ENCODE measurements at regions not wholly inside any gene's neighbourhood (a gene's known extent, or its start where the extent isn't known, plus 50 kb on each side); places are given as distances from the start of the nearest gene placed in this dataset.
"Not testable (repeated sequence)": the region's sequence is repeated elsewhere in the genome, so short reads cannot be mapped to it uniquely, and the experiment has no call there.

DNA sequence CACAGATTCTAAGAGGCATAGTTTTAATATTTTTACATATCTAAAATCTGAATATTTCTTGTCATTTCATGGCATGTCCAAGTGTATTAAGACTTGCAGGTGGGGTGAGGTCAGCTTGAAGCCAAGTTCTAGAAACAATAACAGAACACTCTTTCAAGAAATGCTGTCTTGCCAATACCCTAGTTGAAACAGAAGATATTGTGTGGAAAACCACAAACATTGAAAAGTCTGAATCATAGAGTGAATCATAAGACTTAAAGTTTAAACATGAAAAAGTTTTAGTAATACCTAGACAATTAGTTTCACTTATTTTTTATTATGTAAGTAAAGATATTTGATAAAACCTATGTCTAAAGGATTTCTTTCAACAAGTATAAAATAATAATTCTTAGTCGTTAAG lies 191.5 kb upstream of the CAND1 start:
- DNase-seq (ENCODE audit: low read depth in 2 of 2) = no peak

DNA sequence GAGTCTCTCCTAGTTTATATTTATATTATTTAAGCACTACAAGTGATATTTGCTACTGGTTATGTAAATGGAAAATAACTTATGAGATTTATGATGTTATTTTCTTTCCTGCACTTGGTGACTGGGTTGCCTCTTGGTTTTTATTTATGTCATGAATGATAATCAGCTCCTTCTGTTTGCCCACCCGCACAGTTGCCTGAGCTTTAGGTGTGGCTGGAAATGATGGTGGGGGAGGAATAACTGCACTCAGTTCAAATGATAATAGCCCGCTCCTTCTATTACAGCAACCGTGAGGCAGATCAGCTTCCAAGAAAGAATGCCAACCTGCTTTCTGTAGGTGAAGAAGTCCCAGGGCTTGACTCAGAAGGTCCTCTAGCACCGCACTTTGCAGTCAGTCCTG lies 190.2 kb upstream of the CAND1 start:
- DNase-seq (ENCODE audit: low read depth in 2 of 2) = no peak

DNA sequence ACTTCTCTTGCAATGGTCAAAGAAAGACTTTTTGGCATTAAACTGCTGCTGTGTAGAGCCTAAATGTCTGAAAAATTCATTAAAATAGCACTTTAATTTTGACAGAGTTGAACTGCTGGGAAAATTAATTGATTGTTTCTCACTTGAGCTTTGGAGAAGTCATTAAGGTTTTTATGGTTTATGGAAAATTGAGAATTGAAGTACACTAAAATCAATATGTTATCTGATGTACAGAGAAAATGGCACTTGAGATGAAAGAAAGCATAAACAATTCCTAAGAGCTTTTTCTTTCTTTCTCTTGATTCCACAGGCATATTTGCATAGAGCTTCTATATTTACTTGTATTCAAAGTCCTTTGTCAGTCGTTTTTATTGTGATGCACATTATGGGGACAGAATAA lies 188.5 kb upstream of the CAND1 start:
- no peak for DNase-seq (ENCODE audit: low read depth in 2 of 2)

DNA sequence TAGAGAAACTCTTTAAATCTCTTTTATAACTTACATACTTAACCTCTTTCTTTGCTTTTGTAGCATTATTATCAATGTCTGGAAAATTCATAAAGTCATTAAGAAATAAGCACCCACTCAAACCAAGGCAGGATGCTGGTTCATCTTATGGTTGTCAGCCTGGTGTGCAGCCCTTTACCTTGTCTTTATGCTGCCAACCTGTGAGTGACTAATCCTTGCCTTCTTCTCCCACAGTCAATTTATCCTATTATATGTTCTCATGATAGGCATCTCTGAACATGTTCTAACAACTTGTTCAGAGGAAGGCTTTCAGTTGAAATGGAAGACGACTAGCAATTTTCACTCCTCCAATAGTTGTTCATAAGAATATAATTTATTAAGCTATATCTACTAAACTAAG lies 186.9 kb upstream of the CAND1 start:
- DNase-seq (ENCODE audit: low read depth in 2 of 2) = no peak

DNA sequence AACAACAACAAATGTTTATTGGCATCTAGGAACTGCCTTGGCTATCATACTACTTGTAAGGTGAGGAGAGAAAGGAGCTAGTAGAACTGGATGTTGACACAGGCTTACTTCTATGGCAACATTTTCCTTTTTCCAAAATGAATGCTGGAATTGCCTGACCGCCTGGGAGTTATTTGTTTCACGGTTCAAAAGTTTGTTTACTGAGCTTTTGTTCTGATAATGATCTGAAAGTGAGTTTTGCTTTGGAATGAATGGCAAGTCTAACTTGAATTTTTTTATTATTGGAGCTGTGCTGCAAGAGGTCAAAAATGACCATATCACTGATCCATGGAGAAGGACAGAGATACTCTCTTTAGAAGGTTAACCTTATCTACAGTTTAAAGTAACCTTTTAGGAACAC lies 183.5 kb upstream of the CAND1 start:
- no peak for DNase-seq (ENCODE audit: low read depth in 2 of 2)

DNA sequence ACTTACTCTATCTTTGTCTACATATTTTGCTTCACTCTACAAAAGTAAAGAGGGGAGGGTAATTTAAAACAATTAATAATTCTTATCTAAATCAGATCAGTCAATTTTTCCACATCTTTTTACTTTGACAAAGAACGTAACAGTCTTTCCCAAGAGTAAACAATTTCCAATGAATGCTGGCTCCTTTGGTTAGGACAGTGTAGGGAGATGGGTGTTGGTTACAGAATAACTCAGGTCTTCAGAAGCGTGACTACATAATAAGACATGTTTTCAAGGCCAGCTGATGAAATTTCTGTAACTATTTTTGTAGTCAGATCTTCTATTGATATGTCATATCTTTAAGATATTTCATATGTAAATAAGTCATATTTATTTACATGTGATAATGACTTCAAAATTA lies 183.0 kb upstream of the CAND1 start:
- no peak for DNase-seq (ENCODE audit: low read depth in 2 of 2)

DNA sequence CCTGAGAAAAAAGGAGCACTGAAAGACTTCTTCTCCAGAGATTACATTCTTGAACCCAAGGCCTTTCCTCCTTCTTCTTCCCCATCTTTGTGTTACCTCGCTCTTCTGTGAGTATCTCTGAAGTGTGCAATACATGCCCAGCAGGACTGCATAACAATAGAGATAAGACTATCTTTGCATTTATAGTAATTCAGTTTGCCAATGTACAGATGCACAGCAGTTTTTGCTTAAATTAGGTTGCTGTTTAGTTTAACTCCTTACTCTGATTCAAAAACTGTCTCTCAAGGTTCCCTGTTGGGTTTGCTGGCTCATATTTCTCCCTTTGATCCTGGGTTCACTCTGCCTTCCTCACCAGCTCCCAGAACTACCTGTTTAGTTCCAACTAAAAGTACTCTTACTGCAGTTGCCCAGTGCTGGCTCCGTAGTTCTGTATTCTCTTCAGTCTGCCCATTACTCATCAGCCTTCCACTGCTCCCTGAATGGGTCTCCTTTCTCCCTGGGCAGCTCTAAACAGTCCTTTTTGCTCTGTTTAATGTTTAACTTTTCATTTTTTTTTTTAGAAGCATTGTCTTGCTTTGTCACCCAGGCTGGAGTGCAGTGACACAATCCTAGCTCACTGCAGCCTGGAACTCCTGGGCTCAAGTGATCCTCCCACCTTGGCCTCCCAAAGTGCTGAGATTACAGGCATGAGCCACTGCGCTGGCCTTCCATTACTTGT lies 180.6 kb upstream of the CAND1 start:
- no peak for DNase-seq (ENCODE audit: low read depth in 2 of 2)

DNA sequence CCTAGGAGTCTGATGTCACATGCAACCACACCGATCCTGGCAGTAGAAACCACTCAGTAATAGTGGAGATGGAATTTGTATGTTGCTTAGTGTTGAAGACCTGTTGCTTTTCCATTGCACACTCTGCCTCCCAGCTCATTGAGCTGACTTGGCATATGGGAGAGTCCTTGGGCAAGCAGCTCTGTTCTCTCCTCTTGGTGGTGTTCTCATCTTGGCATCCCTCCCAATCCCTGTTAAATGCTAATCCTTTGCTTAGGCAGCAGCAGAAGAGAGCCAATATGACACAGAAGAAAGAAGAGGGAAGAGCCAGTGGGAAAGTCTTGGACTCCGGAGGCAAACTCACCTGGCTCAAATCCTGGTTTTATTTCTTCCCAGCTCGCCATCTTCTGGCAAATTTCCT lies 178.0 kb upstream of the CAND1 start:
- DNase-seq (ENCODE audit: low read depth in 2 of 2) = no peak

DNA sequence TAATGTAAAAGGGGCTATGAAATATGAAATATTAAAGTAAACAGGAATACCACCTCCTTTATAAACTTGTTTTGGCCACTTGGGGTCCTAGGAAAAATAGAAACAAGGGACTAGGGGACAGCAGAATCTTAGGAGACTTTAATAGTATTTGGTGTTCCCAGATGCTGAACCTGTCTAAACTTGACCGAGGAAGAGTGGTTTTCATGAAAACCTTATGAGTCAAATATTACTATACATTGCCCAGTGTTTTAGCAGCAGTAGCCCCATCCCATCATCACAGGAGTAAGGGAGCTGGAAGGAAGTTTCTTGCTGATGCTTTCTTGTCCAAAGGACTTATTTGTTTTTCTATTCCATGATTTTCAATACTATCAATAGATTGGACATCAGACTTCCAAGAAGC lies 177.5 kb upstream of the CAND1 start:
- no peak for DNase-seq (ENCODE audit: low read depth in 2 of 2)

DNA sequence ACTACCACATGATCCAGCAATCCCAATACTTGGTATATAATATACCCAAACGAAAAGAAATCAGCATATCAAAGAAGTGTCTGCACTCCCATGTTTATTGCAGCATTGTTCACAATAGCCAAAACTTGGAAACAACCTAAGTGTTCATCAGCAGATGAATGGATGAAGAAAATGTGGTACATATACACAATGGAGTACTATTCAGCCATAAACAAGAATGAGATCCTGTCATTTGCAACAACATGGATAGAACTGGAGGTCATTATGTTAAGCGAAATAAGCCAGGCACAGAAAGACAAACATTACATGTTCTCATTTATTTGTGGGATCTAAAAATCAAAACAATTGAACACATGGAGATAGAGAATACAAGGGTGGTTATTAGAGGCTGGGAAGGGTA lies 176.2 kb upstream of the CAND1 start:
- not testable (repeated sequence) for DNase-seq (ENCODE audit: low read depth in 2 of 2)

DNA sequence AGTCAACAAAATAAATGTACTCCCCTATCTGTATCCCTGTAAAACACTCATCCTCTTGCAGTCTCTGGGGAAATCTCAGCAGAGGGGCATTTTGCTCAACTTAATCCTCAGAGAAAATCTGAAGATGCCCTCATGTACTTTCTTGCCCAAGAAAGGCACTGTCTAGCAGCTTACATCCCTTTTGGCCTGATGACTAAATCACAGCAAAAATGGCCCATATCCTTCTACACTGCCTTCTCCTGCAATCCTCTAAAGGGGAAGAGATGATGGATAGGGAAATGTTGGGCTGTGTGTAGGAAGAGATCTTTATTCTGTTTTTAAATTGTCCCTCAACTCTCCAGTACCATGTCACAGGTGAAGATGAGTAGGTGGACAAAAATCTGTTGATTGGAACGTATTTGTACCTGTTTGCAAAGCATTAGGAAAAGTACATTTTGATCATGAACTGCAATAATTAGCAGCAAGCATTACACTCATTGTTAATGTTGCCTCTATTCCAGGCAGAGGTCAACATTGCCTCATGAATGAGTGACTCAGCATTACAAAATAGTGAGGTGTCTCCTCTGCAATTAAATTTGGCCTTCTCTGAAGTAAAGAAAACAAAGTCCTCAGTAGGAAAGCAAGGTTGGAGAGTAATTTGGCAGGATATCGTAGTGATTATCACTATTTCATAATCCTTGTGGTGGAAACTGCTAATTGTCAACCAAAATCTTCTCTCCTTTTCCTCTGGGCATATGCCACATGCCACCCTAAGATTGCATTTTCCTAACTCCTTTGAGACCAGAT lies 172.4 kb upstream of the CAND1 start:
- DNase-seq (ENCODE audit: low read depth in 2 of 2) = no peak

DNA sequence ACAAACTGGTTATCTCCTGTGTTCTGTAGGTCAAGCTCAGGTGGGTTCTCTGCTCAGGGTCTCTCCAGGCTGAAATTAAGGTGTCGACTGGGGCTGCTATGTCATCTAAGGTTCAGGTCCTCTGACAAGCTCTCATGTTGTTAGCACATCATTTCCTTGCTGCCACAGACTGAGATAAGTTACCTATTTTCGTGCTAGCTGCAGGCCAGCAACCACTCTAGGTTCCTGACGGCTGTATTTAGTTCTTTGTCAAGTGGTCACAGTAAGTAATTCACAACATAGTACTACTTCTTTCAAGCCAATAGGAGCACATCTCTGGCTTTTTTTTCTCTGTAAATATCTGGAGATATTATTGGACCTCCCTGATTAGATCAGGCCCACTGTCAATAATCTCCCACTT lies 169.3 kb upstream of the CAND1 start:
- DNase-seq (ENCODE audit: low read depth in 2 of 2) = no peak

DNA sequence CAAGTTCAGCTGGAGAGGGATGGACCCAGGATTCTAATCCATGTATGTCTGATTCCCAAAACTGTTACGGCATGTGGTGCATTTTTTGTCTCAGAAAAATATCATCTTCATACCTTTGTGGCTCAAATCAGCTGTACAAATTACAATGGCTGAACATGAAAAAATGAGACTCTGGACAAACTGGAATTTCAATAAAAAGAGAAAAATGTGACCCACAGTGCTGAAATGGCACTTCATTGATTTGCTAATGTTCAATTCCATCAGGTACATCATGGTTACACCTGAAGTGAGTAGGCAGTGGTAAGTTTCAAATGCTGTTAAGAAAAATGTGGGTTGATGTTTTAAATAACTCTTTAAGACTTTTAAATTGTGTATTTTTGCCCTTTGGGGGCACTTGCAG lies 165.6 kb upstream of the CAND1 start:
- no peak for DNase-seq (ENCODE audit: low read depth in 2 of 2)

DNA sequence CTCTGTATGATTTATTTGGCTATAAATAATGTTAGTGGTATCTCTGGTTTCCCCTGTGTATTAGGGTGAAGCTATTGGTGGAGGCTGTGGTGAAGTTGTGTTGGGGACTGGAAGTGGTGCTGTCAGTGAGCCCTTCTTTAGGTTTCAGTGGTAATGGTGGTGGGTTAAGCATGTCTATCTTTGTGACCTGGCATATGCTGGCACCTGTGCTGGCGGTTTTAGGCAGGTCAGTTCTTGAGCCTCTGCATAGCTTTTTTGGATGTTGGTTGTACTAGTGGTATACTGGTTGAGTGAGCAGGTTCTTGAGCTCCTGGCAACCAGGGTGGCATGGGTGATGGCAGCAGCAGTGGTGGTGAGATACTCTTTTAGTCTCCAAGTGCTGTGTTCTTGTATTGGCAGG lies 161.9 kb upstream of the CAND1 start:
- DNase-seq (ENCODE audit: low read depth in 2 of 2) = no peak

DNA sequence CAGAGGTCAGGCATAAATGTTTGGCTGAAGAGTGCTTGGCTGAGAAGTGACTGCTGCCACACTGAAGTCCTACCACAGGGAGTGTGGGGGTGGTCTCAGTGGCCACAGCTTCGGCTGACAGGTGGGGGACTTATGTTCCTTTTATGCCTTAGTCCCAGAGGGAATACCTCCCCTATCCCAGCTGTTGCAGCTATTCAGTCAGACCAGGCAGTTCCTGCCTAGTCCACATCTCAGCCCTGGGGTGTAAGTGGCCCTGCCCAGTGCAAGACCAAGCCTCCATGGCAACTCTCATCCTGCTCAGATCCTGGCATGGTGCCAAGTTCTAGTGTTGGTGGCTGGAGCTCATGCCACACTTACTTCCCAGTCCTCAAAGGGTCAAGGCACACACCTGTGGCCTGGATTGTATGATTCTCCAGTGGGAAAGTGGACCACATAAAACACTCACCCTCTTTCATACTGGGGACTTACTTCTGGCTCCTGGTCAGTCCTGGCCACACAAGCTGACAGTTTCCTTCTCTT lies 161.3 kb upstream of the CAND1 start:
- no peak for DNase-seq (ENCODE audit: low read depth in 2 of 2)

DNA sequence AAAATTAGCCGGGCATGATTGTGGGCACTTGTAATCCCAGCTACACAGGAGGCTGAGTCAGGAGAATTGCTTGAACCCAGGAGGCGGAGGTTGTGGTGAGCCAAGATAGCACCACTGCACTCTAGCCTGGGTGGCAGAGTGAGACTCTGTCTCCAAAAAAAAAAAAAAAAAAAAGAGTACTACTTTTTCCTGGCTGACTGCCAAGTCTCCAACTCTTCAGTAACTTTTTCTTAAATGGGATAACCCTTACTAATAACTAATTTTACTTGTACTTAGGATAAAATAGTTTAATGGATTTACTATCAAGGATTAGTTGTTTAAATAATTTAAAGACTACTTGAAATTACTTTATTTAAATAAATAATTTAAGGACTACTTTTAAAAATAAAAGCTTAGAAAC lies 158.8 kb upstream of the CAND1 start:
- DNase-seq (ENCODE audit: low read depth in 2 of 2) = not testable (repeated sequence)

DNA sequence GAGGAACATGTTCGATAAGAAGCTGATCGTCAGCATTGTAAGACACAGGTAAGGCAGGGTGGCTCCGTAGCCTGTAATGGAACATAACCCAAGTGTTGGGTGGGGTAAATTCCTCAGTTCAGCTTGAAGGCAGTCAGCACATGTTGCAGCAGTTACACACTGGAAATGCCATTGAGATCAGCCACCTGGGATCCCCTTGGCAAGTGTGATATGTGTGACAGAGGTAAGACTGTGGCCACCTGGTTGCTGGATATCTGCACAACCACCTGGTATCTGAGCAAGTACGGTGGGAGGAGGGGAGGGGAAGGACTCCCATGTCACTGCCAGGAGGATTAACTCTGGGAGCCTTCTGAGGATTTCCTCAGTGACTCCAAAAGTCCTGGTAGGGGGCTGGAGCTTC lies 158.0 kb upstream of the CAND1 start:
- DNase-seq (ENCODE audit: low read depth in 2 of 2) = no peak

DNA sequence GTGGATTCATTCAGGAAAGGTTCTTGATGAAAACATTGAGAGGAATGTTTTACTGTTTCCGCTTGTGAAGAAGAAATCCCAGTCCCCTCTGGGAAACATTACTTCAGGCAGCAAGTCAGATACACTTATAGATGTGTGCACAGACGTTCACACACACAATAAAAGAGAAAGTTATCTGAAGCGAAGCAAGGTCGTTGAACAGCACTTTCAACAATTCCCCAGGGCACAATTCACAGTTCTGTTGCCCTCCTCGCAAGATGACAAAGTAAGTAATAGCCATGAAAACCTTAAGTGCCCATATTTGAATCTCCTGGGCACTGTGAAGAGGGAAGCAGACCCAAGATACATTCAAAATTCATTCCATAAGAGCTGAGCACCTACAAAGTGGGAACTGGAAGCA lies 156.6 kb upstream of the CAND1 start:
- no peak for DNase-seq (ENCODE audit: low read depth in 2 of 2)

DNA sequence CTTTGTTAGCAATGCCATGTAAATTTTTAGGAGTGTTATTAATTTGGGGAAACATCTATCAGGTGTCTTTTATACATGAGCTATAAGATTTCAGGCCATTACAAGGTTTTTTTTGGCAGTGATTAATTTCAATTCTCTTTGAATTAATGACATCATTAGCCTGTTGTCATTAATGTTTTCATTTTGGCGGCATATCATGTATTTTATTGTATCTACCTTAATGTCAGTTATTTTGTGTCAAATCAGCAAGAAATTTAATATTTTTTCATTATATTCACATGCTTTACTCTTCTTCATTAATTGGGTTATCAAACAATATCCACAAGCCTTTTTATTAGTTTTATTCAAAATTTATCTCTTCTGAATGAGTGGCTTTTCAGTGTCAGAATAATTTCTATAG lies 153.0 kb upstream of the CAND1 start:
- no peak for DNase-seq (ENCODE audit: low read depth in 2 of 2)

DNA sequence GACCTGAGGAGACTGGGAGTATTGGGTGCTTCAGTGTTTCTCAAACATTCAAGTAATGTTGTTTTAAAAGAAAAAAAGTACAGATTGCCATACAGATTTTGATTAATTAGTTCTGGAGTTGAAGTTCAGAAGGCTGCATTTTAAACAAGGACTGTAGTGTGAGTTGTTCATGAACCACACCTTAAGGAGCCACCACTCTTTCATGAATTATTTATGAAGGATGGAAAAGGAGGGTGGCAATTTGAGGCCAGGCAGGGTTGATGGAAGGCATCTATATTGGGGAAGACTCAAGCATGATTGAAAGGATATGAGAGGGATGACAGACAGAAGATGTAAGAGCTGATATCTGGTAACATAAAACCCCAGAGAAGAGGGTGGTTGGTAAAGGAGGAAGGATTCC lies 146.6 kb upstream of the CAND1 start:
- DNase-seq (ENCODE audit: low read depth in 2 of 2) = no peak

DNA sequence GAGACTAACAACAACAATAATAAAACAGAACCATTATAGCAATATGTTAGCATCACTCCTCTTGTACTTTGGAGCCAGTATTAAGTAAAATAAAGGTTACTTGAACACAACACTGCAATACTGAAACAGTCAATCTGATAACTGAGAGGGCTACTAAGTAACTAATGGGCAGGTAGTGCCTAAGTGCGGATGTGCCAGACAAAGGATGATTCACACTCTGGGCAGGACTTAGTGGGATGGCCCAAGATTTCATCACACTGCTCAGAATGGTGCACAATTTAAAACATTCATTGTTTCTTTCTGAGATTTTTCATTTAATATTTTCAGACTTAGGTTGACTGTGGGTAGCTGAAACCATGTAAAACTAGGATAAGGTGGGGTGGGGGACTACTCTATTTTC lies 131.9 kb upstream of the CAND1 start:
- no peak for DNase-seq (ENCODE audit: low read depth in 2 of 2)

DNA sequence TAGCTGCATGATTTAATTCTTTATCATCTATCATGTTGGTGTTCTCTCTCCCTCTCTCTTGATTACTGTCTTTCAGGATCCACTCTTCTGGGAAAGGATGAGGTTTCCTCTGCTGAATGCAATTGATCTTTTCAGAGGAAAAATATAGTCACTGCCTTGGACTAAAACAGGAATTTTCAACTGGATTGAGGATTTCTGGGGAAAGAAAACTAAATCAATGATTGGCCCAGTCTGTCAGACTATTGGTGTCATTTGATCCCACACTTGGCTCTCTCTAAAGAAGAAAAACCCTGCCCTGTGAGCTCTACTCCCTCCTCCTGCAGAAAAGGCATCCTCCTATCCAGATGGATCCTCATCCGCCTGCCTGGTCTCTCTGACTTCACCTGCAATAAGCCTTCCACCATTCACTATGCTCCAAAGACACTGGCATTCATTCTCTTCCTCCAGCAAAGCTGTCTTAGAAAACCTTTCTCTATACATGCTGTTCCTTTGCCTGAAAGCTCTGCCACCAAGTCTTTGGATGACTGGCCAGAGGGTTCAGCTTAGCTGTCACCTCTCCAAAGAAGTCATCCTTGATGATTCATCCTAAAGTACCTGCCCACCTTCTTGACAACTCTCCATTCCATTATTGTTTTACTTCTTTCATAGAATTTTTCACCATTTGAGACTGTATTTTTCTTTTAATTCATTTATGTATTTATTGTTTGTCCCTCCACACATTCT lies 127.7 kb upstream of the CAND1 start:
- DNase-seq (ENCODE audit: low read depth in 2 of 2) = no peak

DNA sequence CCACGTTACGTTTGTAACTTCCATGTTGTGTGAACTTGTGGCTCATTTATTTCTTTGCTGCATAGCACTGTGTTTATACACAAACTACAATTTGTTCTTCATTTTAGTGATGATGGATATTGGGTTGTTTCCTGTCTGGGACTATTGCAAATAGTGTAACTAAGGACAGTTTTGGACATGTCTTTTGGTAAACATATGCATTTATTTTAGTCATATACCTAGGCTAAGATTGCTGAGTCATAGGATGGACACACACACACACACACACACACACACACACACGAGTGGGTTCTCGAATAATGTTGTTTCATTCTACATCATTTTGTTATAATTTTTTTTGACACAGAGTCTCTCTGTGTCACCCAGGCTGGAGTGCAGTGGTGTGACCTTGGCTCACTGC lies 123.5 kb upstream of the CAND1 start:
- no peak for DNase-seq (ENCODE audit: low read depth in 2 of 2)
